Panc1 (cell line): ENCODE measurements at regions not wholly inside any gene's neighbourhood (a gene's known extent, or its start where the extent isn't known, plus 50 kb on each side); places are given as distances from the start of the nearest gene placed in this dataset.
"Not testable (repeated sequence)": the region's sequence is repeated elsewhere in the genome, so short reads cannot be mapped to it uniquely, and the experiment has no call there.

Experiments
- ATAC-seq: fragments of 200-7000 bp; cut with Tn5 transposase; 2 replicates; pipeline ENCODE4 v1.9.1; 2020; ENCODE audit warnings: mild to moderate bottlenecking, moderate library complexity
- BruUV-seq: library from RNA; stranded (reverse); fragments of 400-500 nt; replicated peaks from 2 replicates; lab custom pipeline; 2021; lab: Mats Ljungman, UMichigan
- CTCF ChIA-PET: fragments of 300-600 bp; sonication (Branson Sonifier 250); formaldehyde crosslinking; loops from one replicate; lab custom pipeline; 2022; ENCODE audit warnings: antibody characterized with exemption; lab: Charles Lee
- POLR2A ChIA-PET: fragments of 300-600 bp; sonication (Branson Sonifier 250); formaldehyde crosslinking; loops from one replicate; lab custom pipeline; 2022; ENCODE audit warnings: antibody characterized with exemption; lab: Charles Lee
- DNase-seq: peaks from one replicate; pipeline ENCODE4 v3.0.0-alpha.2; 2010; ENCODE audit warnings: low read depth, low spot score
- H3K27ac ChIP-seq: 2 replicates; pipeline ENCODE4 v1.5.1; 2011; ENCODE audit warnings: mild to moderate bottlenecking, low read length, inconsistent platforms
- H3K27me3 ChIP-seq: fragments of 200-500 bp; sonication (Bioruptor generic); 2 replicates; pipeline ENCODE4 v1.6.0; 2014; ENCODE audit warnings: low read length, inconsistent platforms; ENCODE audit not compliant: control insufficient read depth, insufficient read depth
- H3K36me3 ChIP-seq: fragments of 200-500 bp; sonication (Bioruptor generic); 2 replicates; pipeline ENCODE4 v1.5.1; 2014; ENCODE audit warnings: inconsistent platforms, mild to moderate bottlenecking, low read length, moderate library complexity; ENCODE audit not compliant: control insufficient read depth, insufficient read depth
- H3K4me1 ChIP-seq: 2 replicates; pipeline ENCODE4 v1.5.1; 2011; ENCODE audit warnings: inconsistent platforms, mild to moderate bottlenecking, low read length, moderate library complexity; ENCODE audit not compliant: control insufficient read depth, insufficient read depth
- H3K4me3 ChIP-seq, 2 experiments: 2 replicates each; pipeline ENCODE4 v1.5.1; 2011 to 2012; ENCODE audit warnings: low read depth in 2 of 2, low read length in 2 of 2, mild to moderate bottlenecking in 2 of 2, inconsistent platforms in 1 of 2, moderate library complexity in 1 of 2
- H3K9me3 ChIP-seq: fragments of 200-500 bp; sonication (Bioruptor generic); 2 replicates; pipeline ENCODE4 v1.5.1; 2014; ENCODE audit warnings: low read depth, mild to moderate bottlenecking, inconsistent platforms, low read length, moderate library complexity; ENCODE audit not compliant: control insufficient read depth, insufficient read depth
- CTCF ChIP-seq: fragments of 450-650 bp; IDR thresholded peaks from 2 replicates; pipeline ENCODE4 v1.5.1; 2017; ENCODE audit warnings: mild to moderate bottlenecking
- POLR2AphosphoS5 ChIP-seq: IDR thresholded peaks from 2 replicates; pipeline ENCODE4 v1.6.1; 2012; ENCODE audit warnings: mild to moderate bottlenecking, low read depth, low read length, moderate library complexity
- REST ChIP-seq, 2 experiments: IDR thresholded peaks; 2 replicates each; pipeline ENCODE4 v1.6.1; 2011 to 2012; ENCODE audit warnings: low read depth in 2 of 2, control low read depth in 1 of 2, low read length in 1 of 2, mild to moderate bottlenecking in 1 of 2, moderate library complexity in 1 of 2; ENCODE audit not compliant: insufficient read depth in 1 of 2
- SIN3A ChIP-seq: IDR thresholded peaks from 2 replicates; pipeline ENCODE4 v1.6.1; 2012; ENCODE audit warnings: low read depth, mild to moderate bottlenecking, low read length, moderate library complexity, borderline replicate concordance; ENCODE audit not compliant: insufficient read depth
- TCF7L2 ChIP-seq: IDR thresholded peaks from 2 replicates; pipeline ENCODE4 v1.6.1; 2011; ENCODE audit warnings: mild to moderate bottlenecking, low read depth, low read length, inconsistent platforms
- in situ Hi-C: cut with HindIII; loops from 2 replicates; pipeline ENCODE4 v1.10.0; 2016; ENCODE audit warnings: low sequenced_read_pairs, low pct_unique_long_range_greater_than_20kb
- intact Hi-C: fragments of 100-400 bp; cut with micrococcal nuclease; formaldehyde crosslinking; loops from one replicate; pipeline ENCODE4 v1.10.0; 2022; ENCODE audit not compliant: unreplicated experiment

GRCh38 chr1:29408831-29409605 lies 172.7 kb downstream of the PTPRU start:
- ChIA-PET POLR2A (no interaction called here), CTCF (interaction anchor here (0.7 kb wide), 1 partner anchor 15 kb away, joined by 3 read pairs; no protein-coding TSS in a partner anchor)
- in situ Hi-C loops, result no loop called here
- H3K27me3 ChIP-seq, result peaks cover 2% of the 10 kb centered on the region
- no peaks in the 10 kb centered on the region for H3K9me3 ChIP-seq
- H3K4me3 ChIP-seq, result no peak overlapping the region
- no TSS peak for BruUV-seq
- H3K4me1 ChIP-seq, result no peaks in the 10 kb centered on the region
- DNase-seq (no peak), ATAC-seq (0 out of 2 replicates have a peak, but pooled peaks have one; percentile 30)
- TF ChIP-seq CTCF (no peak), REST (IDR thresholded peaks at IDR 0.05; ENCODE audit: insufficient read depth in 1 of 2, low read depth in 2 of 2, low read length in 1 of 2) (no peak), TCF7L2 (no peak), POLR2AphosphoS5 (no peak), SIN3A (no peak)
- intact Hi-C loops, result no loop called here
- H3K36me3 ChIP-seq, result no peaks in the 10 kb centered on the region
- no peak overlapping the region for H3K27ac ChIP-seq

GRCh38 chr1:29406814-29407213 lies 170.5 kb downstream of the PTPRU start:
- TF ChIP-seq TCF7L2 (no peak), CTCF (no peak), SIN3A (no peak), POLR2AphosphoS5 (no peak), REST (IDR thresholded peaks at IDR 0.05; ENCODE audit: insufficient read depth in 1 of 2, low read depth in 2 of 2, low read length in 1 of 2) (no peak)
- Histone ChIP-seq H3K4me1 (no peaks in the 10 kb centered on the region), H3K36me3 (no peaks in the 10 kb centered on the region), H3K4me3 (no peak overlapping the region), H3K9me3 (no peaks in the 10 kb centered on the region), H3K27ac (no peak overlapping the region), H3K27me3 (peaks cover 2% of the 10 kb centered on the region)
- no peak for ATAC-seq
- in situ Hi-C loops, result no loop called here
- intact Hi-C loops, result no loop called here
- BruUV-seq, result no TSS peak
- POLR2A ChIA-PET, result no interaction called here
- DNase-seq, result no peak
- CTCF ChIA-PET, result no interaction called here

GRCh38 chr1:29400203-29400602 lies 163.9 kb downstream of the PTPRU start:
- DNase-seq, in situ Hi-C loops, ATAC-seq, H3K4me3 ChIP-seq, H3K27me3 ChIP-seq, H3K4me1 ChIP-seq, H3K9me3 ChIP-seq, POLR2A ChIA-PET, H3K27ac ChIP-seq, CTCF ChIA-PET, BruUV-seq, intact Hi-C loops, H3K36me3 ChIP-seq: not testable (repeated sequence)
